Heart right ventricle (tissue), 16 donors: ENCODE measurements at regions not wholly inside any gene's neighbourhood (a gene's known extent, or its start where the extent isn't known, plus 50 kb on each side); places are given as distances from the start of the nearest gene placed in this dataset.

Source experiments
- ATAC-seq, 8 donors: fragments of 200-7000 bp; cut with Tn5 transposase; one replicate each; pipeline ENCODE4 v1.9.1; 2020; ENCODE audit warnings: mild to moderate bottlenecking in 8 of 8, moderate library complexity in 8 of 8, moderate number of reproducible peaks in 1 of 8
- DNase-seq, 2 donors: peaks; one replicate each; pipeline ENCODE4 v3.0.0-alpha.2; 2020
- H3K27ac ChIP-seq, 10 donors: fragments of 200-600 bp; sonication (generic) in 2 of 10; one replicate each; pipeline versions ENCODE4 v1.5.0 to v1.8.0; 2020 to 2022; ENCODE audit warnings: mild to moderate bottlenecking in 3 of 10
- H3K27me3 ChIP-seq, 7 donors: fragments of 200-600 bp; one replicate each; pipeline ENCODE4 v1.8.0; 2021 to 2022; ENCODE audit warnings: mild to moderate bottlenecking in 2 of 7
- H3K36me3 ChIP-seq, 9 donors: fragments of 200-600 bp; sonication (generic) in 1 of 9; one replicate each; pipeline versions ENCODE4 v1.5.0 to v1.8.0; 2020 to 2022; ENCODE audit warnings: mild to moderate bottlenecking in 2 of 9
- H3K4me1 ChIP-seq, 9 donors: fragments of 200-600 bp; sonication (generic) in 1 of 9; one replicate each; pipeline versions ENCODE4 v1.5.0 to v1.8.0; 2020 to 2022; ENCODE audit warnings: mild to moderate bottlenecking in 4 of 9
- H3K4me3 ChIP-seq, 10 donors: fragments of 200-600 bp; sonication (generic) in 2 of 10; one replicate each; pipeline versions ENCODE4 v1.5.0 to v1.8.0; 2020 to 2022; ENCODE audit warnings: mild to moderate bottlenecking in 7 of 10, moderate library complexity in 2 of 10
- H3K9me3 ChIP-seq, 11 donors: fragments of 200-600 bp in 10 of 11; sonication (generic) in 2 of 11; one replicate each; pipeline versions ENCODE4 v1.5.0 to v1.8.0; 2013 to 2022; ENCODE audit warnings: mild to moderate bottlenecking in 2 of 11, control low read depth in 1 of 11, moderate library complexity in 1 of 11
- WGBS, 2 donors: extraction: QIAGEN DNeasy Blood & Tissue Kit; methylation state at CpG; one replicate each; pipeline ENCODE4 v1.1.7; 2013; ENCODE audit warnings: inconsistent platforms in 1 of 2; 5-methylcytosine and 5-hydroxymethylcytosine counted together
- intact Hi-C, 10 donors: fragments of 100-400 bp; cut with DNase I; formaldehyde crosslinking; loops; one replicate each; pipeline versions ENCODE4 v1.11.1 to v1.14.2; 2022
- TF ChIP-seq, protein P1 (sequence below), 9 donors: fragments of 200-600 bp; sonication (generic) in 2 of 9; IDR thresholded peaks; one replicate each; pipeline versions ENCODE4 v1.5.0 to v1.8.0; 2021 to 2022; ENCODE audit warnings: antibody characterized with exemption in 9 of 9, mild to moderate bottlenecking in 5 of 9, moderate library complexity in 1 of 9
- donor health status: Arrhythmogenic right ventricular cardiomyopathy.
- donor health status: ischemic (EF 13 %, LVEDD 7.1; RV severe dilation, severe dysfunction).
- donor health status: healthy with polysubstance abuse.
- donor health status: DM: no; HTN: yes; CAD: no.
- donor health status: DM: no; HTN: no; CAD: no.
- donor health status: ischemic (EF 25% LVEDD 6.9; RV normal size, moderate dysfunction).
- donor health status: ischemic (EF 25% LVEDD 5.7; RV mildly dilated, moderate dysfunction).
- donor health status: healthy.
- donor health status: DM: yes; HTN: yes; CAD: no.
- donor health status: Ischemic cardiomyopathy.
- donor health status: ischemic (EF 35%, LVEDD 5.7; RV mildly dilated, moderate dysfunction).
- donor health status: nonischemic (EF 11% LVEDD 7.7; RV severe dilation, severe dysfunction).
- donor health status: DM: yes; HTN: yes; CAD: no.
- donor health status: PGD.
- donor health status: ischemic (EF 29% LVEDD 5.4; RV normal size, mild dysfunction).
- donor health status: nonischemic (EF 23%, LVEDD 6.1; RV moderate dilation, normal function).

GRCh38 chr1:88324899-88325298, 359.2 kb upstream of the PKN2 start:
- H3K4me1 ChIP-seq: peaks cover 0 to 23% (median 0%) of the 10 kb centered on the region in 9 donors

DNA sequence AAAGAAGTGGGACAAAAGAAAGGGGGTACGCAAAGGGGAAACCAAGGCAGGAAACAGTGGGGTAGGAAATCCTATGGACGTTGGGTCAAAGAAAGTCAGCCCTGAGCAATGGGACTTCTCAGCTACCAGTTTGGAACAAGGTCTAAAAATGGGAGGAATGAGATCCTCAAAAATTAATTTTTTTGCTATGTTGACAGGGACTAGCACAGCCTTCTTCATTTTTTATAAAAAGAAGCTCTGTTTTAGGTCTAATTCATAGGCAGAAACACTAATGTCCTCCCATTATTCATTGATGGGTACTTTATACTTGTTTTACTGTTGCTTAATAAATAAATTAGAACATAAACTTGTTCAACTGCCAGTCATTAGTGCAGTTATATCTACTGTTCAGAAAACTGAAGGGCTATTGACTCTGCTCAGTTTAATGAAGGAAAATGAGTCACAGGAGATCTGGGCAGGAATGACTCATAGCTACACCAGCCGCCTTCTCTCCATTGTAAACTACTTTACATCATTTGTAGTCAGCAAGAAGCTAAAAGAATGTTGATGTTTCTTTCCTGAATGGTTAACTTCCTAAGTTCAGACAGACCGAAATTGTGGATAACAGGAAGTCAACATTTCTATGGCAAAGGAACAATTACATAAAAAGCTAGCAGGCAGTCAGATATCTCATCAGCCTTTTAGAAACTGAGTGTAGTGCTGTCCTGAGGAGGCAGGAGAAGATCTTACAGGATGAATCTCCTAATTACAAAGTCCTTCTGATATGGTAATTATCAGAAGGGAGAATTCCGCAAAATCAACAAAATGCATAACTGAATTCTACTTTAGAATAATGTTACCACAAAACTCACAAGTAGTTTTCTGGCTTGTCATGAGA, 356.4 kb upstream of the PKN2 start:
- Histone ChIP-seq H3K4me3 (no peak overlapping the region), H3K27ac (peak overlapping the region in 7 of 10 donors; percentile 7 to 58 (median 27)), H3K4me1 (peaks cover 0 to 23% (median 5%) of the 10 kb centered on the region in 9 donors), H3K36me3 (no peaks in the 10 kb centered on the region), H3K9me3 (no peaks in the 10 kb centered on the region), H3K27me3 (no peaks in the 10 kb centered on the region)
- ATAC-seq (peak in 7 of 8 donors; percentile 47 to 93 (median 77)), DNase-seq (no peak)
- TF ChIP-seq, protein P1, sequence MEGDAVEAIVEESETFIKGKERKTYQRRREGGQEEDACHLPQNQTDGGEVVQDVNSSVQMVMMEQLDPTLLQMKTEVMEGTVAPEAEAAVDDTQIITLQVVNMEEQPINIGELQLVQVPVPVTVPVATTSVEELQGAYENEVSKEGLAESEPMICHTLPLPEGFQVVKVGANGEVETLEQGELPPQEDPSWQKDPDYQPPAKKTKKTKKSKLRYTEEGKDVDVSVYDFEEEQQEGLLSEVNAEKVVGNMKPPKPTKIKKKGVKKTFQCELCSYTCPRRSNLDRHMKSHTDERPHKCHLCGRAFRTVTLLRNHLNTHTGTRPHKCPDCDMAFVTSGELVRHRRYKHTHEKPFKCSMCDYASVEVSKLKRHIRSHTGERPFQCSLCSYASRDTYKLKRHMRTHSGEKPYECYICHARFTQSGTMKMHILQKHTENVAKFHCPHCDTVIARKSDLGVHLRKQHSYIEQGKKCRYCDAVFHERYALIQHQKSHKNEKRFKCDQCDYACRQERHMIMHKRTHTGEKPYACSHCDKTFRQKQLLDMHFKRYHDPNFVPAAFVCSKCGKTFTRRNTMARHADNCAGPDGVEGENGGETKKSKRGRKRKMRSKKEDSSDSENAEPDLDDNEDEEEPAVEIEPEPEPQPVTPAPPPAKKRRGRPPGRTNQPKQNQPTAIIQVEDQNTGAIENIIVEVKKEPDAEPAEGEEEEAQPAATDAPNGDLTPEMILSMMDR (IDR thresholded peaks at IDR 0.05): no peak
- intact Hi-C loops: no loop called here
- WGBS, 2 donors: 58 to 63% methylated on average over 5 of the region's 5 CpGs

More at GRCh38 chr1:88324899-88325298, 359.2 kb upstream of the PKN2 start:
- ATAC-seq: no peak
- H3K4me3 ChIP-seq: no peak overlapping the region
- 66 to 73% methylated on average over 3 of the region's 3 CpGs for WGBS, 2 donors
- TF ChIP-seq, protein P1 (IDR thresholded peaks at IDR 0.05): no peak
- no peak for DNase-seq
- intact Hi-C loops: no loop called here
- no peaks in the 10 kb centered on the region for H3K9me3 ChIP-seq
- H3K36me3 ChIP-seq: no peaks in the 10 kb centered on the region
- H3K27me3 ChIP-seq: no peaks in the 10 kb centered on the region
- no peak overlapping the region for H3K27ac ChIP-seq

- no peak for ATAC-seq
- Histone ChIP-seq H3K4me1 (peaks cover 0 to 20% (median 5%) of the 10 kb centered on the region in 9 donors), H3K27me3 (no peaks in the 10 kb centered on the region), H3K36me3 (no peaks in the 10 kb centered on the region), H3K9me3 (no peaks in the 10 kb centered on the region), H3K27ac (no peak overlapping the region), H3K4me3 (no peak overlapping the region)
- no peak for DNase-seq
- WGBS, 2 donors: 38 to 52% methylated on average over 4 of the region's 4 CpGs
- intact Hi-C loops: no loop called here
- TF ChIP-seq, protein P1 (IDR thresholded peaks at IDR 0.05): no peak
Observed at GRCh38 chr1:88330201-88330600, 353.9 kb upstream of the PKN2 start.

DNA sequence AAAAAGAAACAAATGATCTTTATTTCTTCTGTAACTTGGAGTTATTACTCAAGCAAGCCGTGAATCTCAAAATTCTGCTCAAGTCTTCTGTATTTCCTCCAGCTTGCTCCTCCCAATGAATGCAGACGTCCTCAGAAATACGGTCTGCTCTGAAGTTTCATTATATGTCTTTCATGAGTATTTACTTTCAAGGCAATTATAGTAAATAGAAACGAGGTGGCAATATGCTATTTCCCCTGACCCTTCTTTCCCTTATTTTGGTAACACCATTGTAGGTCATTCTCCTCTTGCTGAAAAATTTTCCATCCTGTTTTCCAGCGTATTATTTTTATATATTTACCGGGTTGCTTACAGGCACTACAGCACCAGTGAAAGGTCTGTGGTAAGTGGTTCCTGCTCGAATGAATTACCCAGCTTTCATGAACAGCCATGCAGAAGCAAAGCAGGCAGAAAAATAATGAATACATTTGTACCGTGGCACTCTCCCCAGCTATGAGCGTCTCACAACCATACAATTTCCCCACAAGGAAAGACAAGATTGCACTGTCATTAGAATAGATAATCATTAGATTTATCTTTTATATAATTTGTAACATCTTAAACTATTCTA, 350.9 kb upstream of the PKN2 start:
- TF ChIP-seq, protein P1 (IDR thresholded peaks at IDR 0.05): no peak
- Histone ChIP-seq H3K27me3 (no peaks in the 10 kb centered on the region), H3K4me3 (no peak overlapping the region), H3K27ac (no peak overlapping the region), H3K4me1 (peaks cover 0 to 8% (median under 1%) of the 10 kb centered on the region in 9 donors), H3K9me3 (no peaks in the 10 kb centered on the region), H3K36me3 (no peaks in the 10 kb centered on the region)
- ATAC-seq: no peak
- WGBS, 2 donors: 78 to 83% methylated on average over 9 of the region's 9 CpGs
- DNase-seq: no peak
- intact Hi-C loops: no loop called here
